ENCODE measurements at regions not wholly inside any gene's neighbourhood (a gene's known extent, or its start where the extent isn't known, plus 50 kb on each side); places are given as distances from the start of the nearest gene placed in this dataset. TPM values are rescaled to one million over a fixed set of nuclear protein-coding genes. Genes with fewer than 3 reads are reported as not detected.

DNA sequence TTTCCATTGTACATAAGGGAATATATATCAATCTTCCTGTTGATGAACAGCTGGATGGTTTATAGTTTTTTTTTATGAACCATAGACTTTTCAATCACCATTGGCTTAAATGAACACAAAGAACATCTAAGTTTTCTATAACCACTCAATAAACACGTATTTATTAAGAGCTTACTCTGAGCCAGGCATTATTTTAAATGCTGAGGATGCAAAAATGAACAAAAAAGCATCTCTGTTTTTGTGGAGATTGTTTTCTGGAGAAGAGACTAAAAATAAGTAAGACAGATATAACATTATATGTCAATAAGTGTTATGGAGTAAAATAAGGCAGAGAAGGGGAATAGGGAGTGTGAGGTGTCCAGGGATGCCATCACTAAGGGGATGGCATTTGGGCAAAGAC is 52.1 kb upstream of the SLC24A2 start:
- TF ChIP-seq, protein P1, sequence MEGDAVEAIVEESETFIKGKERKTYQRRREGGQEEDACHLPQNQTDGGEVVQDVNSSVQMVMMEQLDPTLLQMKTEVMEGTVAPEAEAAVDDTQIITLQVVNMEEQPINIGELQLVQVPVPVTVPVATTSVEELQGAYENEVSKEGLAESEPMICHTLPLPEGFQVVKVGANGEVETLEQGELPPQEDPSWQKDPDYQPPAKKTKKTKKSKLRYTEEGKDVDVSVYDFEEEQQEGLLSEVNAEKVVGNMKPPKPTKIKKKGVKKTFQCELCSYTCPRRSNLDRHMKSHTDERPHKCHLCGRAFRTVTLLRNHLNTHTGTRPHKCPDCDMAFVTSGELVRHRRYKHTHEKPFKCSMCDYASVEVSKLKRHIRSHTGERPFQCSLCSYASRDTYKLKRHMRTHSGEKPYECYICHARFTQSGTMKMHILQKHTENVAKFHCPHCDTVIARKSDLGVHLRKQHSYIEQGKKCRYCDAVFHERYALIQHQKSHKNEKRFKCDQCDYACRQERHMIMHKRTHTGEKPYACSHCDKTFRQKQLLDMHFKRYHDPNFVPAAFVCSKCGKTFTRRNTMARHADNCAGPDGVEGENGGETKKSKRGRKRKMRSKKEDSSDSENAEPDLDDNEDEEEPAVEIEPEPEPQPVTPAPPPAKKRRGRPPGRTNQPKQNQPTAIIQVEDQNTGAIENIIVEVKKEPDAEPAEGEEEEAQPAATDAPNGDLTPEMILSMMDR (IDR thresholded peaks at IDR 0.05) = no peak
- TF ChIP-seq EZH2 (IDR thresholded peaks at IDR 0.05) (no peak), EZH2phosphoT487 (IDR thresholded peaks at IDR 0.05) (no peak)

More for the DNA sequence above, 52.1 kb upstream of the SLC24A2 start:
- no peak for DNase-seq (ENCODE audit: low spot score)
- Histone ChIP-seq H4K20me1 (ENCODE audit: low read depth) (no peaks in the 10 kb centered on the region), H3K79me2 (ENCODE audit: low read depth) (no peaks in the 10 kb centered on the region), H3K9ac (no peak overlapping the region), H3K9me3 (ENCODE audit: low read depth) (no peaks in the 10 kb centered on the region), H3K27ac (no peak overlapping the region), H3K4me1 (no peaks in the 10 kb centered on the region), H3K4me2 (no peak overlapping the region), H3K36me3 (no peaks in the 10 kb centered on the region), H3F3A (ENCODE audit: low read depth) (no peaks in the 10 kb centered on the region), H2AFZ (replicated peaks) (no peak overlapping the region), H3K27me3 (no peaks in the 10 kb centered on the region), H3K4me3 (no peak overlapping the region)
- Mint-ChIP-seq H3K9me3 (no peaks in the 10 kb centered on the region), H3K36me3 (no peaks in the 10 kb centered on the region), H3K27ac (no peak overlapping the region), H3K4me1 (no peaks in the 10 kb centered on the region), H3K4me3 (no peak overlapping the region), H3K27me3 (ENCODE audit: insufficient read depth, low read depth) (peaks cover 2% of the 10 kb centered on the region)

Small RNAs in the stretch of these regions (small RNA-seq; reads per million reads assigned to genes)
- gene AL158077.1 = not detected

Measured in neural progenitor cell (in vitro differentiated cells).